ENCODE measurements at regions not wholly inside any gene's neighbourhood (a gene's known extent, or its start where the extent isn't known, plus 50 kb on each side); places are given as distances from the start of the nearest gene placed in this dataset.

- no peak overlapping the region for H3K9ac ChIP-seq (ENCODE audit: low read length)
- H3K27ac ChIP-seq (ENCODE audit: low read depth, low read length, poor library complexity, severe bottlenecking): no peak overlapping the region
- TF ChIP-seq CTCF (IDR thresholded peaks at IDR 0.05; ENCODE audit: low read length) (no peak), EZH2 (IDR thresholded peaks at IDR 0.05; ENCODE audit: borderline replicate concordance, low read length) (no peak)
- H3K4me2 ChIP-seq (ENCODE audit: low read length): no peak overlapping the region
- no peaks in the 10 kb centered on the region for H3K79me2 ChIP-seq (ENCODE audit: insufficient read depth, low read length)
- no peaks in the 10 kb centered on the region for H4K20me1 ChIP-seq (ENCODE audit: insufficient read depth, low read length)
- H3K4me1 ChIP-seq (ENCODE audit: insufficient read depth, low read length, severe bottlenecking): no peaks in the 10 kb centered on the region
- no peak overlapping the region for H3K4me3 ChIP-seq (ENCODE audit: low read depth, low read length, poor library complexity, severe bottlenecking)
- H3K9me3 ChIP-seq (ENCODE audit: low read length): no peaks in the 10 kb centered on the region
- H3K9me2 ChIP-seq (ENCODE audit: low read depth, low read length): no peaks in the 10 kb centered on the region
- H3F3A ChIP-seq (ENCODE audit: insufficient read depth, low read length): no peaks in the 10 kb centered on the region
- no peak overlapping the region for H2AFZ ChIP-seq (ENCODE audit: low read length)
- H3K36me3 ChIP-seq (ENCODE audit: insufficient read depth, low read length): no peaks in the 10 kb centered on the region
- H3K27me3 ChIP-seq (ENCODE audit: insufficient read depth, low read length): no peaks in the 10 kb centered on the region
These were observed 894.6 kb upstream of the NEGR1 start for GRCh38 chr1:73176902-73177301.

GRCh38 chr1:73167009-73167657 lies 884.8 kb upstream of the NEGR1 start:
- TF ChIP-seq CTCF (IDR thresholded peaks at IDR 0.05; ENCODE audit: low read length): no peak
- no peak for TF ChIP-seq EZH2 (IDR thresholded peaks at IDR 0.05; ENCODE audit: borderline replicate concordance, low read length)
- no peaks in the 10 kb centered on the region for H3K9me2 ChIP-seq (ENCODE audit: low read depth, low read length)

GRCh38 chr1:73162564-73162963 lies 880.2 kb upstream of the NEGR1 start:
- H2AFZ ChIP-seq (ENCODE audit: low read length): no peak overlapping the region
- no peaks in the 10 kb centered on the region for H3K36me3 ChIP-seq (ENCODE audit: insufficient read depth, low read length)
- H3K4me3 ChIP-seq (ENCODE audit: low read depth, low read length, poor library complexity, severe bottlenecking): no peak overlapping the region
- H3F3A ChIP-seq (ENCODE audit: insufficient read depth, low read length): no peaks in the 10 kb centered on the region
- no peaks in the 10 kb centered on the region for H3K9me2 ChIP-seq (ENCODE audit: low read depth, low read length)
- no peak overlapping the region for H3K27ac ChIP-seq (ENCODE audit: low read depth, low read length, poor library complexity, severe bottlenecking)
- H3K9ac ChIP-seq (ENCODE audit: low read length): no peak overlapping the region
- no peaks in the 10 kb centered on the region for H3K27me3 ChIP-seq (ENCODE audit: insufficient read depth, low read length)
- no peaks in the 10 kb centered on the region for H3K79me2 ChIP-seq (ENCODE audit: insufficient read depth, low read length)
- no peaks in the 10 kb centered on the region for H4K20me1 ChIP-seq (ENCODE audit: insufficient read depth, low read length)
- TF ChIP-seq CTCF (IDR thresholded peaks at IDR 0.05; ENCODE audit: low read length) (no peak), EZH2 (IDR thresholded peaks at IDR 0.05; ENCODE audit: borderline replicate concordance, low read length) (no peak)
- H3K4me1 ChIP-seq (ENCODE audit: insufficient read depth, low read length, severe bottlenecking): no peaks in the 10 kb centered on the region
- no peak overlapping the region for H3K4me2 ChIP-seq (ENCODE audit: low read length)
- no peaks in the 10 kb centered on the region for H3K9me3 ChIP-seq (ENCODE audit: low read length)

More at GRCh38 chr1:73167009-73167657, 884.8 kb upstream of the NEGR1 start:
- H3K4me2 ChIP-seq (ENCODE audit: low read length): no peak overlapping the region
- no peak overlapping the region for H3K27ac ChIP-seq (ENCODE audit: low read depth, low read length, poor library complexity, severe bottlenecking)
- H3K4me3 ChIP-seq (ENCODE audit: low read depth, low read length, poor library complexity, severe bottlenecking): no peak overlapping the region
- H2AFZ ChIP-seq (ENCODE audit: low read length): no peak overlapping the region
- no peaks in the 10 kb centered on the region for H4K20me1 ChIP-seq (ENCODE audit: insufficient read depth, low read length)
- no peaks in the 10 kb centered on the region for H3K36me3 ChIP-seq (ENCODE audit: insufficient read depth, low read length)
- H3K9ac ChIP-seq (ENCODE audit: low read length): no peak overlapping the region
- no peaks in the 10 kb centered on the region for H3F3A ChIP-seq (ENCODE audit: insufficient read depth, low read length)
- no peaks in the 10 kb centered on the region for H3K4me1 ChIP-seq (ENCODE audit: insufficient read depth, low read length, severe bottlenecking)
- no peaks in the 10 kb centered on the region for H3K27me3 ChIP-seq (ENCODE audit: insufficient read depth, low read length)
- H3K79me2 ChIP-seq (ENCODE audit: insufficient read depth, low read length): no peaks in the 10 kb centered on the region
- no peaks in the 10 kb centered on the region for H3K9me3 ChIP-seq (ENCODE audit: low read length)

Measured in OCI-LY1 (cell line).